GM19025 (cell line): ENCODE measurements at regions not wholly inside any gene's neighbourhood (a gene's known extent, or its start where the extent isn't known, plus 50 kb on each side); places are given as distances from the start of the nearest gene placed in this dataset.
"Not testable (repeated sequence)": the region's sequence is repeated elsewhere in the genome, so short reads cannot be mapped to it uniquely, and the experiment has no call there.

Experiments used
- ATAC-seq: cut with Tn5 transposase; IDR thresholded peaks from one replicate; pipeline ENCODE4 v1.9.1; 2021; ENCODE audit warnings: mild to moderate bottlenecking, low read depth, moderate library complexity; ENCODE audit not compliant: unreplicated experiment

GRCh38 chrX:3902222-3902621, 188.8 kb upstream of the PRKX start:
- ATAC-seq: not testable (repeated sequence)

GRCh38 chrX:3896755-3897154, 183.3 kb upstream of the PRKX start:
- ATAC-seq: not testable (repeated sequence)

- ATAC-seq: not testable (repeated sequence)
Measured at GRCh38 chrX:3882553-3882920, 169.1 kb upstream of the PRKX start.

- ATAC-seq: peak; percentile 92
Measured at GRCh38 chrX:3881898-3882552, 168.6 kb upstream of the PRKX start.

GRCh38 chrX:3881255-3881895, 167.9 kb upstream of the PRKX start:
- ATAC-seq: peak; percentile 36

GRCh38 chrX:3876393-3876792, 162.9 kb upstream of the PRKX start:
- ATAC-seq: not testable (repeated sequence)

- ATAC-seq: not testable (repeated sequence)
Measured at GRCh38 chrX:3875638-3876037, 162.2 kb upstream of the PRKX start.

- ATAC-seq: not testable (repeated sequence)
Measured at GRCh38 chrX:3872226-3872879, 158.9 kb upstream of the PRKX start.

GRCh38 chrX:3867067-3867831, 153.8 kb upstream of the PRKX start:
- ATAC-seq: not testable (repeated sequence)

GRCh38 chrX:3858332-3858731, 144.9 kb upstream of the PRKX start:
- ATAC-seq: not testable (repeated sequence)

GRCh38 chrX:3843522-3844145, 130.2 kb upstream of the PRKX start:
- ATAC-seq: peak; percentile 97

- ATAC-seq: peak; percentile 31
Measured at GRCh38 chrX:3842822-3843521, 129.5 kb upstream of the PRKX start.

GRCh38 chrX:3838754-3839153, 125.3 kb upstream of the PRKX start:
- not testable (repeated sequence) for ATAC-seq

GRCh38 chrX:3837958-3838643, 124.7 kb upstream of the PRKX start:
- not testable (repeated sequence) for ATAC-seq

- ATAC-seq: not testable (repeated sequence)
Measured at GRCh38 chrX:3837211-3837610, 123.8 kb upstream of the PRKX start.

- ATAC-seq: not testable (repeated sequence)
Measured at GRCh38 chrX:3833761-3834542, 120.5 kb upstream of the PRKX start.

- not testable (repeated sequence) for ATAC-seq
Measured at GRCh38 chrX:3830020-3830419, 116.6 kb upstream of the PRKX start.

GRCh38 chrX:3829041-3829531, 115.6 kb upstream of the PRKX start:
- ATAC-seq: not testable (repeated sequence)
